ENCODE measurements at regions not wholly inside any gene's neighbourhood (a gene's known extent, or its start where the extent isn't known, plus 50 kb on each side); places are given as distances from the start of the nearest gene placed in this dataset.

GRCh38 chr14:53879022-53879686 lies 77.5 kb downstream of the BMP4 start:
- Histone ChIP-seq H3K79me2 (ENCODE audit: insufficient read depth) (no peaks in the 10 kb centered on the region), H3K36me3 (replicated peaks in 1 of 2; ENCODE audit: control insufficient read depth in 1 of 2, insufficient read depth in 2 of 2, low read length in 1 of 2) (no peaks in the 10 kb centered on the region), H3K4me1 (ENCODE audit: control insufficient read depth in 1 of 2, insufficient read depth in 2 of 2, low read depth in 1 of 2, low read length in 1 of 2) (no peaks in the 10 kb centered on the region), H3K4me3 (ENCODE audit: low read depth in 2 of 2, low read length in 1 of 2) (no peak overlapping the region), H3K27ac (ENCODE audit: low read depth in 2 of 2, low read length in 1 of 2) (no peak overlapping the region), H2AFZ (ENCODE audit: low read depth) (no peak overlapping the region), H3K4me2 (no peak overlapping the region), H3K27me3 (ENCODE audit: insufficient read depth) (no peaks in the 10 kb centered on the region), H4K20me1 (ENCODE audit: insufficient read depth) (no peaks in the 10 kb centered on the region), H3K9ac (no peak overlapping the region), H3K9me3 (no peaks in the 10 kb centered on the region), H3K9me2 (no peaks in the 10 kb centered on the region), H3F3A (replicated peaks; ENCODE audit: insufficient read depth) (no peaks in the 10 kb centered on the region)
- ChIA-PET CTCF (interaction anchor here (0.6 kb wide), 1 partner anchor 469 kb away, joined by 3 read pairs; no protein-coding TSS in a partner anchor), POLR2A (no interaction called here)
- TF ChIP-seq TAF1 (IDR thresholded peaks at IDR 0.05; ENCODE audit: borderline replicate concordance, low read depth, low read length) (no peak), RCOR1 (IDR thresholded peaks at IDR 0.05; ENCODE audit: low read length) (no peak), POLR2AphosphoS5 (IDR thresholded peaks at IDR 0.05; ENCODE audit: low read depth, low read length) (no peak)
- 23% methylated on average over 8 of the region's 8 CpGs for WGBS (ENCODE audit: low lambda C conversion rate)
- DNase-seq = no peak

GRCh38 chr14:53875324-53875897 lies 81.2 kb downstream of the BMP4 start:
- Histone ChIP-seq H3K9me2 (no peaks in the 10 kb centered on the region), H3K27ac (ENCODE audit: low read depth in 2 of 2, low read length in 1 of 2) (no peak overlapping the region), H3K79me2 (ENCODE audit: insufficient read depth) (no peaks in the 10 kb centered on the region), H3K9ac (no peak overlapping the region), H3K27me3 (ENCODE audit: insufficient read depth) (no peaks in the 10 kb centered on the region), H4K20me1 (ENCODE audit: insufficient read depth) (no peaks in the 10 kb centered on the region), H3K36me3 (replicated peaks in 1 of 2; ENCODE audit: control insufficient read depth in 1 of 2, insufficient read depth in 2 of 2, low read length in 1 of 2) (no peaks in the 10 kb centered on the region), H2AFZ (ENCODE audit: low read depth) (no peak overlapping the region), H3K4me2 (no peak overlapping the region), H3K4me1 (ENCODE audit: control insufficient read depth in 1 of 2, insufficient read depth in 2 of 2, low read depth in 1 of 2, low read length in 1 of 2) (no peaks in the 10 kb centered on the region), H3F3A (replicated peaks; ENCODE audit: insufficient read depth) (no peaks in the 10 kb centered on the region), H3K4me3 (ENCODE audit: low read depth in 2 of 2, low read length in 1 of 2) (no peak overlapping the region), H3K9me3 (no peaks in the 10 kb centered on the region)
- ChIA-PET POLR2A (no interaction called here), CTCF (no interaction called here)
- WGBS (ENCODE audit: low lambda C conversion rate) = 7% methylated on average over 2 of the region's 2 CpGs
- TF ChIP-seq RCOR1 (IDR thresholded peaks at IDR 0.05; ENCODE audit: low read length) (no peak), ZBTB33 (IDR thresholded peaks at IDR 0.05; ENCODE audit: borderline replicate concordance, low read depth) (no peak), NRF1 (IDR thresholded peaks at IDR 0.05; ENCODE audit: low read depth, low read length) (no peak)
- no peak for DNase-seq

GRCh38 chr14:53874704-53875103 lies 81.9 kb downstream of the BMP4 start:
- Histone ChIP-seq H3K36me3 (replicated peaks in 1 of 2; ENCODE audit: control insufficient read depth in 1 of 2, insufficient read depth in 2 of 2, low read length in 1 of 2) (no peaks in the 10 kb centered on the region), H3K4me2 (no peak overlapping the region), H3K27ac (ENCODE audit: low read depth in 2 of 2, low read length in 1 of 2) (no peak overlapping the region), H3K9me2 (no peaks in the 10 kb centered on the region), H3F3A (replicated peaks; ENCODE audit: insufficient read depth) (no peaks in the 10 kb centered on the region), H3K4me1 (ENCODE audit: control insufficient read depth in 1 of 2, insufficient read depth in 2 of 2, low read depth in 1 of 2, low read length in 1 of 2) (no peaks in the 10 kb centered on the region), H3K79me2 (ENCODE audit: insufficient read depth) (no peaks in the 10 kb centered on the region), H3K9me3 (no peaks in the 10 kb centered on the region), H3K27me3 (ENCODE audit: insufficient read depth) (no peaks in the 10 kb centered on the region), H3K9ac (no peak overlapping the region), H4K20me1 (ENCODE audit: insufficient read depth) (no peaks in the 10 kb centered on the region), H3K4me3 (ENCODE audit: low read depth in 2 of 2, low read length in 1 of 2) (no peak overlapping the region), H2AFZ (ENCODE audit: low read depth) (no peak overlapping the region)
- CTCF ChIA-PET = no interaction called here
- POLR2A ChIA-PET = no interaction called here
- TF ChIP-seq EZH2phosphoT487 (IDR thresholded peaks at IDR 0.05; ENCODE audit: borderline replicate concordance, low read depth) (no peak), CHD2 (IDR thresholded peaks at IDR 0.05; ENCODE audit: low read length, partially characterized antibody) (no peak), MXI1 (IDR thresholded peaks at IDR 0.05; ENCODE audit: low read depth, low read length) (no peak), JUND (IDR thresholded peaks at IDR 0.05) (no peak), SMC3 (IDR thresholded peaks at IDR 0.05; ENCODE audit: low read depth, low read length) (no peak), GATA2 (CRISPR knock-in tag; IDR thresholded peaks at IDR 0.05) (no peak)
- 14% methylated on average over 3 of the region's 3 CpGs for WGBS (ENCODE audit: low lambda C conversion rate)
- no peak for DNase-seq
